ENCODE measurements at regions not wholly inside any gene's neighbourhood (a gene's known extent, or its start where the extent isn't known, plus 50 kb on each side); places are given as distances from the start of the nearest gene placed in this dataset.

- Histone ChIP-seq H3K4me3 (ENCODE audit: low read length) (no peak overlapping the region), H3K27ac (ENCODE audit: low read length) (no peak overlapping the region), H3K27me3 (ENCODE audit: insufficient read depth, low read depth, low read length) (no peaks in the 10 kb centered on the region), H3K9me2 (ENCODE audit: insufficient read depth, low read length) (no peaks in the 10 kb centered on the region), H3K9ac (ENCODE audit: low read length) (no peak overlapping the region), H3K4me2 (ENCODE audit: low read length) (no peak overlapping the region), H3K9me3 (ENCODE audit: low read length) (no peaks in the 10 kb centered on the region), H2AFZ (ENCODE audit: low read depth, low read length) (no peak overlapping the region), H4K20me1 (ENCODE audit: insufficient read depth) (no peaks in the 10 kb centered on the region), H3K36me3 (ENCODE audit: insufficient read depth, low read length) (no peaks in the 10 kb centered on the region), H3K79me2 (replicated peaks; ENCODE audit: insufficient read depth, low read length) (no peaks in the 10 kb centered on the region), H3F3A (ENCODE audit: insufficient read depth, low read length, poor library complexity, severe bottlenecking) (no peaks in the 10 kb centered on the region)
- TF ChIP-seq TAF1 (IDR thresholded peaks at IDR 0.05; ENCODE audit: low read depth) (no peak), RAD21 (conservative IDR thresholded peaks at IDR 0.05) (no peak), SMC3 (conservative IDR thresholded peaks at IDR 0.05; ENCODE audit: poor library complexity) (no peak), EZH2 (IDR thresholded peaks at IDR 0.05; ENCODE audit: borderline replicate concordance, insufficient read depth, low read length, poor library complexity, severe bottlenecking) (no peak), POLR2AphosphoS5 (IDR thresholded peaks at IDR 0.05) (no peak), EP300 (conservative IDR thresholded peaks at IDR 0.05; ENCODE audit: poor library complexity, severe bottlenecking) (no peak), MXI1 (conservative IDR thresholded peaks at IDR 0.05; ENCODE audit: poor library complexity, severe bottlenecking) (no peak)
- TF ChIP-seq, protein P1, sequence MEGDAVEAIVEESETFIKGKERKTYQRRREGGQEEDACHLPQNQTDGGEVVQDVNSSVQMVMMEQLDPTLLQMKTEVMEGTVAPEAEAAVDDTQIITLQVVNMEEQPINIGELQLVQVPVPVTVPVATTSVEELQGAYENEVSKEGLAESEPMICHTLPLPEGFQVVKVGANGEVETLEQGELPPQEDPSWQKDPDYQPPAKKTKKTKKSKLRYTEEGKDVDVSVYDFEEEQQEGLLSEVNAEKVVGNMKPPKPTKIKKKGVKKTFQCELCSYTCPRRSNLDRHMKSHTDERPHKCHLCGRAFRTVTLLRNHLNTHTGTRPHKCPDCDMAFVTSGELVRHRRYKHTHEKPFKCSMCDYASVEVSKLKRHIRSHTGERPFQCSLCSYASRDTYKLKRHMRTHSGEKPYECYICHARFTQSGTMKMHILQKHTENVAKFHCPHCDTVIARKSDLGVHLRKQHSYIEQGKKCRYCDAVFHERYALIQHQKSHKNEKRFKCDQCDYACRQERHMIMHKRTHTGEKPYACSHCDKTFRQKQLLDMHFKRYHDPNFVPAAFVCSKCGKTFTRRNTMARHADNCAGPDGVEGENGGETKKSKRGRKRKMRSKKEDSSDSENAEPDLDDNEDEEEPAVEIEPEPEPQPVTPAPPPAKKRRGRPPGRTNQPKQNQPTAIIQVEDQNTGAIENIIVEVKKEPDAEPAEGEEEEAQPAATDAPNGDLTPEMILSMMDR (IDR thresholded peaks at IDR 0.05; ENCODE audit: poor library complexity, severe bottlenecking), result no peak
- TF ChIP-seq, protein P2, sequence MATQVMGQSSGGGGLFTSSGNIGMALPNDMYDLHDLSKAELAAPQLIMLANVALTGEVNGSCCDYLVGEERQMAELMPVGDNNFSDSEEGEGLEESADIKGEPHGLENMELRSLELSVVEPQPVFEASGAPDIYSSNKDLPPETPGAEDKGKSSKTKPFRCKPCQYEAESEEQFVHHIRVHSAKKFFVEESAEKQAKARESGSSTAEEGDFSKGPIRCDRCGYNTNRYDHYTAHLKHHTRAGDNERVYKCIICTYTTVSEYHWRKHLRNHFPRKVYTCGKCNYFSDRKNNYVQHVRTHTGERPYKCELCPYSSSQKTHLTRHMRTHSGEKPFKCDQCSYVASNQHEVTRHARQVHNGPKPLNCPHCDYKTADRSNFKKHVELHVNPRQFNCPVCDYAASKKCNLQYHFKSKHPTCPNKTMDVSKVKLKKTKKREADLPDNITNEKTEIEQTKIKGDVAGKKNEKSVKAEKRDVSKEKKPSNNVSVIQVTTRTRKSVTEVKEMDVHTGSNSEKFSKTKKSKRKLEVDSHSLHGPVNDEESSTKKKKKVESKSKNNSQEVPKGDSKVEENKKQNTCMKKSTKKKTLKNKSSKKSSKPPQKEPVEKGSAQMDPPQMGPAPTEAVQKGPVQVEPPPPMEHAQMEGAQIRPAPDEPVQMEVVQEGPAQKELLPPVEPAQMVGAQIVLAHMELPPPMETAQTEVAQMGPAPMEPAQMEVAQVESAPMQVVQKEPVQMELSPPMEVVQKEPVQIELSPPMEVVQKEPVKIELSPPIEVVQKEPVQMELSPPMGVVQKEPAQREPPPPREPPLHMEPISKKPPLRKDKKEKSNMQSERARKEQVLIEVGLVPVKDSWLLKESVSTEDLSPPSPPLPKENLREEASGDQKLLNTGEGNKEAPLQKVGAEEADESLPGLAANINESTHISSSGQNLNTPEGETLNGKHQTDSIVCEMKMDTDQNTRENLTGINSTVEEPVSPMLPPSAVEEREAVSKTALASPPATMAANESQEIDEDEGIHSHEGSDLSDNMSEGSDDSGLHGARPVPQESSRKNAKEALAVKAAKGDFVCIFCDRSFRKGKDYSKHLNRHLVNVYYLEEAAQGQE (IDR thresholded peaks at IDR 0.05; ENCODE audit: borderline replicate concordance), result no peak
These were observed 200.6 kb downstream of the PHETA1 start for GRCh38 chr12:111168009-111168900.

- Histone ChIP-seq H3K4me2 (ENCODE audit: low read length) (no peak overlapping the region), H3K9ac (ENCODE audit: low read length) (no peak overlapping the region), H3K27me3 (ENCODE audit: insufficient read depth, low read depth, low read length) (no peaks in the 10 kb centered on the region), H4K20me1 (ENCODE audit: insufficient read depth) (no peaks in the 10 kb centered on the region), H3F3A (ENCODE audit: insufficient read depth, low read length, poor library complexity, severe bottlenecking) (no peaks in the 10 kb centered on the region), H3K4me3 (ENCODE audit: low read length) (no peak overlapping the region), H3K79me2 (replicated peaks; ENCODE audit: insufficient read depth, low read length) (no peaks in the 10 kb centered on the region), H3K36me3 (ENCODE audit: insufficient read depth, low read length) (no peaks in the 10 kb centered on the region), H3K27ac (ENCODE audit: low read length) (no peak overlapping the region), H3K9me2 (ENCODE audit: insufficient read depth, low read length) (no peaks in the 10 kb centered on the region), H3K9me3 (ENCODE audit: low read length) (no peaks in the 10 kb centered on the region), H2AFZ (ENCODE audit: low read depth, low read length) (no peak overlapping the region)
- TF ChIP-seq SMC3 (conservative IDR thresholded peaks at IDR 0.05; ENCODE audit: poor library complexity), result no peak
- TF ChIP-seq MXI1 (conservative IDR thresholded peaks at IDR 0.05; ENCODE audit: poor library complexity, severe bottlenecking), result no peak
- no peak for TF ChIP-seq EP300 (conservative IDR thresholded peaks at IDR 0.05; ENCODE audit: poor library complexity, severe bottlenecking)
- TF ChIP-seq, protein P1 (IDR thresholded peaks at IDR 0.05; ENCODE audit: poor library complexity, severe bottlenecking), result no peak
- no peak for TF ChIP-seq RAD21 (conservative IDR thresholded peaks at IDR 0.05)
- no peak for TF ChIP-seq TAF1 (IDR thresholded peaks at IDR 0.05; ENCODE audit: low read depth)
- no peak for TF ChIP-seq EZH2 (IDR thresholded peaks at IDR 0.05; ENCODE audit: borderline replicate concordance, insufficient read depth, low read length, poor library complexity, severe bottlenecking)
- TF ChIP-seq, protein P2 (IDR thresholded peaks at IDR 0.05; ENCODE audit: borderline replicate concordance), result no peak
- TF ChIP-seq POLR2AphosphoS5 (IDR thresholded peaks at IDR 0.05), result no peak
These were observed 201.9 kb downstream of the PHETA1 start for GRCh38 chr12:111166779-111167540.
